Stimulated activated CD8-positive, alpha-beta memory T cell treated with anti-CD3 and anti-CD28 coated beads, Interleukin-15, amount 100 ng/mL, for 24 hours (primary cell): ENCODE measurements at regions not wholly inside any gene's neighbourhood (a gene's known extent, or its start where the extent isn't known, plus 50 kb on each side); places are given as distances from the start of the nearest gene placed in this dataset.
"Not testable (repeated sequence)": the region's sequence is repeated elsewhere in the genome, so short reads cannot be mapped to it uniquely, and the experiment has no call there.

Experiments
- DNase-seq: peaks from one replicate; pipeline ENCODE4 v3.0.0-alpha.2; 2020; ENCODE audit warnings: low read depth

- no peak for DNase-seq
Measured at GRCh38 chr12:77294016-77294415, 228.6 kb upstream of the E2F7 start.

DNA sequence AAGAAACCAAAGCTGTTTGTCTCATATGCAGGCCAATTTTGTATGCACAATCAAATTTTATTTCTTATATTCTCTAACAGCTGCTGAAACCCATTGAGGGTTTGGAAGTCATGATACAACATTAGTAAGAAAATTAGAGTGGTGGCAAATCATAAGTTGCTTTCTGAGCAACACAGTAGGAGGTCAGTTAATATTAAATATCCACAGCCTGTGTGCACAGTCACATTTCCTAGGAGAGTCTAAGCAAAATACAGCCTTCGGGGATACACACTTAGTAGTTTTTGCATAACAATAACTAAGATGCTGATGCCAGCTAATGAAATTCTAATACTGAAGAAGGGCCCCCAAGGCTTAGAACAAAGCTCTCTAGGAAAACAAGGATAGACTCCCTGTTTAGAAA lies 209.6 kb upstream of the E2F7 start:
- no peak for DNase-seq

- DNase-seq: no peak
Measured at GRCh38 chr12:77273898-77274297, 208.5 kb upstream of the E2F7 start.

DNA sequence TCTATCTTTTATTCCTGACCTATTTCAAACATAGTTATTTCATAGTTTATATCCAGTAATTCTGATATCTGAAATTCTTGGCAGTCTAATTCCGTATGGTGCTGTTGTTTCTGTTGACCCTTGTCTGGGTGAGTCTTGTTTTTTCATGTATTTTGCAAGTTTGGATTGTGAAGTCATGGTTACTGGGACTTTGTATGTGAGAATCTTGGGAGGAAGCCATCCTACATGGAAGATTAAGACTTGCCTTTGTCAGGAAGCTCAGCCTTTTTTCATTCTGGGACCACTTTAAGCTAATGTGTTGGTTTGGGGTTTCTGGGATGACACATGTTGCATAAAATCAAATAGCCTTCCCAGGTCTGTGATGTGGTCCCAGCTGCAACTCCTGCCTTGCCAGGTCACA lies 191.6 kb upstream of the E2F7 start:
- DNase-seq: no peak

GRCh38 chr12:77253321-77253720 lies 188.0 kb upstream of the E2F7 start:
- no peak for DNase-seq

DNA sequence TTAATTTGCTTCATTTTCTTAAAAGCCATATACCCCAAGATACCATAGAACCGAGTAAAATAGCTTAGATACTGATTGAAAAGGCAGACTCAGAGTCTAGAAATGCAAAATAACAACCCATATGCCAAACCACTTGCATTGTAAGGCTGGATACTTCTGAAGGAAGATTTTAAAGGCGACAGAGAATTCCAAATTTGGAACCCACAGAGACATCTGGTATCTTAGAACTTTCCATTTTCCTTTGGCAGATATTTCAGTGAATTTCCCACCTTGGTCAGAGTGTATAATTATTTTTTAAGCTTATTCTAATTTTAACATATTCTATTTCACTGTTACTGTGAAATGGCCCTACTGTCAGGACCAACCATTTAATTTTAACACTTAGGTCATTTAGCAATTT lies 186.4 kb upstream of the E2F7 start:
- DNase-seq: no peak

DNA sequence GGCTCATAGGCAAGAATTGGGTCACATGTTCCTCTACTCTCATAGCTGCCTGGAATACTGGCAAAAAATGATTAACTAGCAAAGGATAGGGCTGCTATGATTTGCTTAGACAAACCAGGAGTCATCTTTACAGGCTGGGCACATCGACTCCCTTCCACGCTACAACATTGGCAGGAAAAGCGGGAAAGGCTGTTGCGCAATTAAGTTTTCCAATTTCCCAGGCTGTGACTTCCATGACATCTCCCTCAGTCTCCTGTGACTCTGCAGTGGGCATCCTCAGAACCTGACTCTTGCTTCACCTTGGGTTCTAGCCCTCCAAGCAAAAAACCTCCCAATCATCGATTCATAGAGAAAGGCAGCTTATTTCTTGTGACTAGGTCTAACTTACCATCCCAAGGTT lies 184.5 kb upstream of the E2F7 start:
- no peak for DNase-seq

- no peak for DNase-seq
Measured at GRCh38 chr12:77248036-77248435, 182.7 kb upstream of the E2F7 start.

- no peak for DNase-seq
Measured at GRCh38 chr12:77247542-77247941, 182.2 kb upstream of the E2F7 start.

DNA sequence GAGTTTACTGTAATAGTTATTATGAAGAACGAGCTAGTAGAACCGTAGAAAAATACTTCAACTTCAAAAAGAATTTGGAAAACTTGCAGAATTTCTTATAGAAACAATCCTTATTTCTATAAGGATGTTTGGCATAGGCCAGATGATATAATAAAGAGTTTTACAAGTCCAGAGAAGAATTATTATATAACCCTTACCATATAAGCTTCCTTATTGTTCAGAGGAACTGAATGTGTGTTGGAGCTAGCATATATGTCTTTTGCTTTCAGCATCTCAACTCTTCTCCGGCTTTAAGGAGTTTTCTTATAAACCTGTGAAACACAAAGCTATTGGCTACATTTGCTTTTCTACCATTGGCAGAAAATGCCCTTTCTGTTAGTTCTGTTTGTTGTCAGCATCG lies 178.0 kb upstream of the E2F7 start:
- no peak for DNase-seq

- DNase-seq: no peak
Measured at GRCh38 chr12:77239617-77240016, 174.2 kb upstream of the E2F7 start.

DNA sequence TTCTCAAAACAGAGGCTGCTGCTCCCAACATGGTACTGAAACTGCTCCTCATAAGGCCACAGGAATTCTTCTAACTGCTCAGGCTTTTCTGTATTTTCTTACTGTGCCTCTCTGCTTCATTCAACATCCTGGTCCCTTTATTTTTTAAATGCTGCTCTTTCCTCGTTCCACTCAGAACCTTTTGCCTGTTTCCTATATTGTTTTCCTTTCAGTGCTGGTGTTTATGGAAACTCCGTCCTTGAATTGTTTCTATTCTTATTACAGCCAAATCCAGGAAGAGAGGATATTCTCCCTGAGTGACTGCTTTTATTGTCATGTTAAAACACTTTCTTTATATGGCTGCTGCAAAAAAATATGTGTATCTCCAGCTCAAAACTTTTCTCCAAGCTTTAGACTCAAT lies 173.0 kb upstream of the E2F7 start:
- no peak for DNase-seq

DNA sequence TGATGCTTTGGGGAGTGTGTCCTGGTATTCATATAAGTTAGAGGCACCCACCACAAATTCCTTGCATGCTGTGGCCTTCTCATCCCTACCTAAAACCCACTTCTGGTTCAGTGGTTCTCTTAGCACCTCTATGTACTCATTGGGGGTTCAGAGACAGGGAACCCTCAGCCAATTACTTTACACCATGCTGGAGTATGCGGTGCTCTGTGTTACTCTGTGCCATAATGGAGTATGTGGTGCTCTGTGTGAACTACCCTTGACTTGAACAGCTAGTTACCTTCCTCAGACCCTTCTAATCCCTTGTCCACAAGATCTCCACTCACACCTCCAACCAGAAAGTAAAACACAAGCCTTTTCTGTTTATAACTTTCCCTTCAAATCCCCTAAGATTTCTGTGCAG lies 172.5 kb upstream of the E2F7 start:
- DNase-seq: no peak

DNA sequence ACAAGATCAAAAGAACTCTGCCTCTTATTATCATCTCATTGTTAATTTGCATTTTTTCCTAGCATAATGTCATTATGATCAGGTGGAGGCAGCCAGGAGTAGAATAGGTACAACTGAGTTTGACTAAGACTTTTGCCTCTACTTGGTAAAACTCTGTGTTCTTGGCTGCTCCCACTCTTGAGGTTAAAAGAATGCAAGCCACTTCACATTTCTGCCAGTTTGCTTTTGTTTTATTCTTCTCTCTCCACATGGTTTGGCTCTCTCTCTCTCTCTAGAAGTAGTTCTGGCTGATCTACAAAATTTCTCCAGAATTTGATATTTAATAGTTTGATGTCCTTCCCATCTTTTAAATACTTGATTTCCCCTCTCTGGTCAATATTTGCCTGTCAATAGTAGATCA lies 170.7 kb upstream of the E2F7 start:
- DNase-seq: no peak

DNA sequence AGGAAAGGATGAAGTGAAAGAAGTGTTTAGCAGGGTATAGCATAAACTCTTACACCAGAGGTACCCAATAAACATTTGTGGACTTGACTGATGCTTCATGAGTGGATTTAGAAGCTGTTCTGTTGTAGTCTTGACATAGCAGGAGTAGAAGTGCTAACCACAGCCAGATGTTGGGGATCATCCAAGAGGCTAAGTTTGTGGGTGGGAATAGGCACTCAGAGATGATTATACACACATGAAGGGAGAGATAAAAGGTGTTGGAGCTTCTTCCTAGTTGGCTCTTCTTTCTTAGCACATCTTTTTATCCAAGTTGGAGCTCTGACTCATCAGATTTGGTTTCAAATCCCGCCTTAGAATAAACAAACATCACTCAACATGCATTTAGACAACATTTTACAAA lies 166.7 kb upstream of the E2F7 start:
- no peak for DNase-seq

DNA sequence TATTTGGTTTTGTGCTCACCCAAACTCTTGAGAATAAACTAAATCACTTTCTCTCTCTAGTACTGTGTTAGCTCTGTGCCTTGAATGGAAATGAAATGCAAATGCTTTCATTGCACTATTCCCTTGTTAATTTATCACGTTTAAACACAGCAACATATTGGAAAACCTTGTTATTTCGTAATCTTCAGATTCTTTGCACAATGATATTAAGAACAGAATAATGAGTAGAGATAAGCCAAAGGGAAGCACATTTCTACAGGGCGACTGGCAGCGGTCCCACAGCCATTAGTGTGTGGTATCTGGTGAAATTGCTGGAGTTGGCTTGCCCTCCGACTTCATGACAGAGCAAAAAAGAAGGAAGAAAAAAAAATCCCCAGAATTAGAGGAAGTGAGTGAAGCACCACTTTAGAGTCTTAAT lies 166.1 kb upstream of the E2F7 start:
- no peak for DNase-seq

DNA sequence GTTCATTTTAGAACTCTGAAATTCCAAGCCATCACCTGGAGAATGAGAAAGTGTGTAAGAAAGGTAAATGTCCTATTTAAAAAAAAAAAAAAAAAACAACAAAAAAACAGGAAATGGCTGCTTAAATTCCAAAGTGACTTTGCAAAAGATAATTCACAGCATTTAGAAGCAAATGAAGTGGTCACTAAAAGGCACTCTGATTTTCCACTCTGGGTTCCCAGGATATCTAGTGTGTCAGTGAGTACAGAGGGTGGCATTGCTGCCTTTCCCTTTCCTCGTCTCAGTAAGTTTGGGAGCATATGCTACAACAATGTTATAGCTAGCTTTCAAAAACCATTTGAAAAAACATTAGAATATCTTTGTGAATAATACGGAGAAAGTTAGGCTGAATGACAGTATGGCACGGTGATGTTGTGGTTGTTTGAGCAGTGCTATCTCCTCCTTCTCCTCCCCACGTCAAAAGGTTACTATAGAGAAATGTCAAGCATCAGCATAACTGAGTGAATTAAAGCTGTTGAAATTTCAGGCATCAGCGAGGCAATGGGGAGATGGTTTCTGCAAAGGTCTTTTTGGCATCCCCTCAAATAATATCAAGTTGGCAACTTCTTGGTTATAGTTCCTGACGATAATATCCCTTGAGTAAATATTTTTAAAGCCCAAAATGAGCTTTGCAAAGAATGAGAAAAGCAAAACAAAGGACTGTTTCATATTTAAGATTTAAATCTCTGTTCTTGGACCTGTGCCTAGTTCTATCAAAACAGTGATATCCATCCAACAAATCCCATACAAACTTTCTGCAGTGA lies 164.5 kb upstream of the E2F7 start:
- DNase-seq: no peak

DNA sequence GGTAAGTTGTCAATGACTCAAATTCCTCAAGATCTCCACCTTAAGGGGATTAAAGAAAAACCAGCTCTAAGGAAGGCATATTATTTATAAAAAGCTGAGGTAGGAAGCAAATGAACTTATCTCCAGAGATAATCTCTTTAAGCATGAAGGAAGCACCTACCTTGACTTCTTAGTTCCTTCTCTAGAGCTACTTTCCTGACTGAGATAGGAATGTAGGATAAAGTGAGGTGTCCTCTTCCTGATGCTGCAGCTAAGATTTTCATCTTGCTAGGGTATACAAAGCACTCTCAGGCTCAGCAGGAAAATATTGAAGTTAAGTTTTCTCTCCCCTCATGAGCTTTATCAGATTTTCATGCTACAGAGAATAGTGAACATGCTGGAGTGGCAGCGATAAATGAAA lies 163.0 kb upstream of the E2F7 start:
- no peak for DNase-seq

DNA sequence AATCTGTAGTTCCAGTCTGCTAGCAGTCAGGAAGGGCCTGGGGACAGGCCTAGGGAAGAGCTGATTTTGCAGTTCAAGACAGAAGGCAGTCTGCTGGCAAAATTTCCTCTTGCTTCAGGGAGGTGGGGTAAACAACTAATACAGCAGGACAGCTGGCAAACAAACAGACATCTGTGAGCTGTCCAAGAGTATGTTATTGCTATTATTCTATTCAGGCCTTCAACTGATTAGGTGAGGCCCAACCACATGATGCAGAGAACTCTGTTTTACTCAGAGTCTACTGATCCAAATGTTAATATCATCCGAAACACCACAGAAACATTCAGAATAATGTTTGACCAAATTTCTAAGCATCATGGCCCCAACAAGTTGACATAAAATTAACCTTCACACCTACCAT lies 161.0 kb upstream of the E2F7 start:
- DNase-seq: no peak

DNA sequence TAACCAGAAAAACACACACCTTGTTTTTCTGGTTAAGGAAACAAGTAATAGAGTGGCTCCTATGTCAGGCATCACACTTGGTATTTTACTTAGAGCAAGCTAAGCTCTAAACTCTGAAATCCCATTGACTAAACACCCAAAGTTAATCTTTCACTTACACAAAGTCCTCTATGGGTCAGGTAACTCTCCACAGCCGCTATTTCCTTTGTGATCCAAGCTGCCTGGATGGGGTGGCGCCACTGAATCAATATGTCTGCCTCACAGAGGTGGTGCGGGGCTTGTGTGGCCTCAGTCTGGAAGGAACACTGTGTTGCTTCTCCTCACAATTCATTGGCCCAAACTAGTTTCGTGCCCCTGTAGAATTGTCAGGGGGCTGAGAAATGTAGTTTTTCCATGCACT lies 160.0 kb upstream of the E2F7 start:
- no peak for DNase-seq

GRCh38 chr12:77224346-77224745 lies 159.0 kb upstream of the E2F7 start:
- no peak for DNase-seq

- DNase-seq: no peak
Measured at GRCh38 chr12:77222336-77222735, 157.0 kb upstream of the E2F7 start.

DNA sequence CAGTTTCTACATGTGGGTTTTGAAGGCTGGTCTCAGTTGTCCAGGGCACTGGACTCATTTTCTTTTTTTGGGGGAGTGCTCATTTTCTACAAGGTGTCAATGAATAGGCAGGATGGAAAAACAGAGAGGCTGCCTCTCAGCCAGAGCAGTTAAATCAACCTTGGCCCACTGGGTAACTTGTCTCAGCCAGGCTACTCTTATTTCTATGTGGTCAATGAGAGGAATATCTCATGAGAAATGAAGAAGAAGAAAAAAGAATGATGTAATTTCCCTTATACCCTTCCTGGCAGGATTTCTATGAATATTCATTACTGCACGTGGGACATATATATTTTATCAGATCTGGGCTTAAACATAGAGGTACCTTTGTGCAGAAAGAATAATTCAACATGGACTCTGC lies 155.2 kb upstream of the E2F7 start:
- DNase-seq: no peak

GRCh38 chr12:77218278-77218677 lies 152.9 kb upstream of the E2F7 start:
- DNase-seq: no peak

DNA sequence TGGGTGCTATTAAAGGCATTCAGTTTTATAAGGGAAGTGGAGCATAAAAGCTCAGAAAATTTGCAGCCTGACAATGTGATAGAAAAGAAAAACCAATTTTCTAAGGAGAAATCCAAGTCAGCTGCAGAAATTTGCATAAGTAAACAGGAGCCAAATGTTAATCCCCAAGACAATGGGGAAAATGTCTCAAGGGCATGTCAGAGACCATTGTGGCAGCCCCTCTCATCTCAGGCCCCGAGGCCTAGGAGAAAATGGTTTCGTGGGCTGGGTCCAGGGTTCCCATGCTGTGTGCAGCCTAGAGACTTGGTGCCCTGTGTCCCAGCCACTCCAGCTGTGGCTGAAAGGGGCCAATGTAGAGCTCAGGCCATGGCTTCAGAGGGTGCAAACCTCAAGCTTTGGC lies 150.8 kb upstream of the E2F7 start:
- DNase-seq: not testable (repeated sequence)
